ENCODE measurements at regions not wholly inside any gene's neighbourhood (a gene's known extent, or its start where the extent isn't known, plus 50 kb on each side); places are given as distances from the start of the nearest gene placed in this dataset.

GRCh38 chr6:128743974-128744765 lies 138.8 kb upstream of the LAMA2 start:
- H3K27me3 ChIP-seq (ENCODE audit: insufficient read depth, poor library complexity, severe bottlenecking), result no peaks in the 10 kb centered on the region
- no peak for TF ChIP-seq REST (IDR thresholded peaks at IDR 0.05; ENCODE audit: insufficient replicate concordance, low read depth)
- no peak for TF ChIP-seq SPI1 (IDR thresholded peaks at IDR 0.05; ENCODE audit: borderline replicate concordance, low read depth)
- TF ChIP-seq GABPA (IDR thresholded peaks at IDR 0.05; ENCODE audit: low read depth), result no peak
- no peak for TF ChIP-seq POLR2AphosphoS5 (IDR thresholded peaks at IDR 0.05; ENCODE audit: low read depth)
- no peak for TF ChIP-seq CTCF (IDR thresholded peaks at IDR 0.05; ENCODE audit: insufficient read depth, low read length)
- H3K4me3 ChIP-seq (replicated peaks; ENCODE audit: insufficient read depth, low read length), result no peak overlapping the region
- DNase-seq (ENCODE audit: low read depth in 1 of 2, low spot score in 1 of 2), result no peak
- no peak overlapping the region for H3K27ac ChIP-seq (replicated peaks)

DNA sequence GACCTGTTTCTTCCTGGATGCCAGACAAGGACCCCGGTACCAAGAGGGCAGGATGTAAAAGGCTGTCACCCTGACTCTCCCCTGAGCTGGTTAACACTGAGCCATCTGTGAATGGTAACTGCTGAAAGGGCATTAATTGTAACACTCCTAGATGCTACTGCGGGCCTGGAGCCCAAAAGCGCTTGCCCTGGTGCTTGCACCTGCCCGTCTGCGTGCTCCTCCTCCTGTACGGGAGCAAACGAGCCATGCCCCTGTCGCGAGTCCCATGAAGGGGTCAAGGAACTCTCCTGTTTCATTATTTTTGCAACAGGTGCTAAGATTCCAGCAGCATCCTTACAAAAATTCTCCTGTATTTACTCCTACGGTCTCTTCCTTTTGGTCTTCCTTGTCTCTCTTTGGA lies 140.0 kb upstream of the LAMA2 start:
- H3K27me3 ChIP-seq (ENCODE audit: insufficient read depth, poor library complexity, severe bottlenecking), result no peaks in the 10 kb centered on the region
- no peak overlapping the region for H3K27ac ChIP-seq (replicated peaks)
- TF ChIP-seq REST (IDR thresholded peaks at IDR 0.05; ENCODE audit: insufficient replicate concordance, low read depth) (no peak), GABPA (IDR thresholded peaks at IDR 0.05; ENCODE audit: low read depth) (no peak), CTCF (IDR thresholded peaks at IDR 0.05; ENCODE audit: insufficient read depth, low read length) (no peak), SPI1 (IDR thresholded peaks at IDR 0.05; ENCODE audit: borderline replicate concordance, low read depth) (no peak), POLR2AphosphoS5 (IDR thresholded peaks at IDR 0.05; ENCODE audit: low read depth) (no peak)
- H3K4me3 ChIP-seq (replicated peaks; ENCODE audit: insufficient read depth, low read length), result no peak overlapping the region
- no peak for DNase-seq (ENCODE audit: low read depth in 1 of 2, low spot score in 1 of 2)

GRCh38 chr6:128740951-128741350 lies 142.0 kb upstream of the LAMA2 start:
- no peak for TF ChIP-seq SPI1 (IDR thresholded peaks at IDR 0.05; ENCODE audit: borderline replicate concordance, low read depth)
- no peak for TF ChIP-seq POLR2AphosphoS5 (IDR thresholded peaks at IDR 0.05; ENCODE audit: low read depth)
- TF ChIP-seq REST (IDR thresholded peaks at IDR 0.05; ENCODE audit: insufficient replicate concordance, low read depth), result no peak
- TF ChIP-seq CTCF (IDR thresholded peaks at IDR 0.05; ENCODE audit: insufficient read depth, low read length), result no peak
- TF ChIP-seq GABPA (IDR thresholded peaks at IDR 0.05; ENCODE audit: low read depth), result no peak
- no peaks in the 10 kb centered on the region for H3K27me3 ChIP-seq (ENCODE audit: insufficient read depth, poor library complexity, severe bottlenecking)

More at GRCh38 chr6:128740951-128741350, 142.0 kb upstream of the LAMA2 start:
- H3K27ac ChIP-seq (replicated peaks), result no peak overlapping the region
- no peak overlapping the region for H3K4me3 ChIP-seq (replicated peaks; ENCODE audit: insufficient read depth, low read length)
- DNase-seq (ENCODE audit: low read depth in 1 of 2, low spot score in 1 of 2), result no peak
